ENCODE measurements at regions not wholly inside any gene's neighbourhood (a gene's known extent, or its start where the extent isn't known, plus 50 kb on each side); places are given as distances from the start of the nearest gene placed in this dataset.

DNA sequence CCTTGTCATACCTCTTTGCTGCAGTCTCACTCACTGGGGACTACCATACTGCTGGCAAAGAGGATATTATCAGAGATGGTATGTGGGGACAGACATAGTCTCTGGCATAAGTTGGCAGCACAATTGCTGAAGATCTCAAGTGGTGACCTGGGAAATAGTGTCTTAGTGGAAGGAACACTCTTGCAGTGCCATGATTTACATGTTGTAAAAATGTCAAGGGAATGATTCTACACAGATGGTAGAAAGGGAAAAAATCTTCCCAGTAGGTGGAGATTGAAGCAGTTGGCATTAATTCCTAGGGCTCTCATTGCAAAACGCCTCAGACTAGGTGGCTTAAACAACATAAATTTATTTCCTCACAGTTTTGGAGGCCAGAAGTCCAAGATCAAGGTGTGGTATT lies 662.2 kb downstream of the DHX35 start:
- no peak overlapping the region for H3K27ac ChIP-seq
- TF ChIP-seq EZH2phosphoT487 (IDR thresholded peaks at IDR 0.05; ENCODE audit: low read depth, severe bottlenecking, unreplicated experiment) (no peak), EZH2 (IDR thresholded peaks at IDR 0.05; ENCODE audit: borderline replicate concordance) (no peak)
- TF ChIP-seq, protein P1, sequence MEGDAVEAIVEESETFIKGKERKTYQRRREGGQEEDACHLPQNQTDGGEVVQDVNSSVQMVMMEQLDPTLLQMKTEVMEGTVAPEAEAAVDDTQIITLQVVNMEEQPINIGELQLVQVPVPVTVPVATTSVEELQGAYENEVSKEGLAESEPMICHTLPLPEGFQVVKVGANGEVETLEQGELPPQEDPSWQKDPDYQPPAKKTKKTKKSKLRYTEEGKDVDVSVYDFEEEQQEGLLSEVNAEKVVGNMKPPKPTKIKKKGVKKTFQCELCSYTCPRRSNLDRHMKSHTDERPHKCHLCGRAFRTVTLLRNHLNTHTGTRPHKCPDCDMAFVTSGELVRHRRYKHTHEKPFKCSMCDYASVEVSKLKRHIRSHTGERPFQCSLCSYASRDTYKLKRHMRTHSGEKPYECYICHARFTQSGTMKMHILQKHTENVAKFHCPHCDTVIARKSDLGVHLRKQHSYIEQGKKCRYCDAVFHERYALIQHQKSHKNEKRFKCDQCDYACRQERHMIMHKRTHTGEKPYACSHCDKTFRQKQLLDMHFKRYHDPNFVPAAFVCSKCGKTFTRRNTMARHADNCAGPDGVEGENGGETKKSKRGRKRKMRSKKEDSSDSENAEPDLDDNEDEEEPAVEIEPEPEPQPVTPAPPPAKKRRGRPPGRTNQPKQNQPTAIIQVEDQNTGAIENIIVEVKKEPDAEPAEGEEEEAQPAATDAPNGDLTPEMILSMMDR (IDR thresholded peaks at IDR 0.05; ENCODE audit: poor library complexity) = no peak
- 78% methylated on average over 1 of the region's 1 CpG for WGBS (ENCODE audit: low lambda C conversion rate, missing lambda C conversion rate)
- no peak overlapping the region for H2AFZ ChIP-seq
- no peaks in the 10 kb centered on the region for H3K9me2 ChIP-seq (replicated peaks; ENCODE audit: insufficient read depth)
- no peak overlapping the region for H3K4me2 ChIP-seq
- H3K4me3 ChIP-seq = no peak overlapping the region
- H3K36me3 ChIP-seq (replicated peaks; ENCODE audit: insufficient read depth, low read depth) = no peaks in the 10 kb centered on the region
- no peak for DNase-seq (ENCODE audit: low spot score)
- H3K27me3 ChIP-seq = no peaks in the 10 kb centered on the region
- no peaks in the 10 kb centered on the region for H3K9me3 ChIP-seq (ENCODE audit: low read depth)
- H3K79me2 ChIP-seq = no peaks in the 10 kb centered on the region
- no peaks in the 10 kb centered on the region for H4K20me1 ChIP-seq (ENCODE audit: insufficient read depth, poor library complexity, severe bottlenecking)
- H3K4me1 ChIP-seq (ENCODE audit: insufficient read depth) = no peaks in the 10 kb centered on the region

DNA sequence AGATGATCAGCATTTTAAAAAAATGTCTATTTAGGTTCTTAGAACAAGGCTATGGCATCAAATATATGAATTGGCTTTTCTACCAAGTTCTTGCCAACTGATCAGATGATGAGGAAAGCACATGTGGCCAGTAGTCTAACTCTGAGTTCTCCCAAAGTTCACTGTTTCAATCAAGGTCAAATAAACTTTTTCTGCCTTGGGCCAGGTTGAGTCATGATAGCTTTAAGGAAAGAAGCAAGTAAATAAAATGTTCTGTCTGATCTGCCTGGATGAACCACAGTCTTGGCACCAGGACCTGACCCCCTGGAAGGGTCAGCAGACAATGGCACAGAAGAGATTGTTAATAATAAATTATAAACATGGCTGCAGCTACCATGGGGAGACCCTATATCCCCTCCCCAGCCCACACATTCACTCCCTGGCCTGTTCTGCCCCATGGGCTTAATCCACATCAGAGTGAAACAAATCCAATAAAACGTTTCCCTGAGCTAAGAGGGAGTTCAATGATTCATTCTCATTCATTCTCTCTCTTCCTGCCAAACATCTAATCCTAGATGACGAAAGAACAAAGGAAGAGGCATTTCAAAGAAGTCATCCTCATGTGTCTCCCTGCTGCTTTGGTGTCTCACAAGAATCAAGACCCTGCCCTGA lies 661.6 kb downstream of the DHX35 start:
- Histone ChIP-seq H3K27ac (no peak overlapping the region), H3K4me3 (no peak overlapping the region), H3K36me3 (replicated peaks; ENCODE audit: insufficient read depth, low read depth) (no peaks in the 10 kb centered on the region), H4K20me1 (ENCODE audit: insufficient read depth, poor library complexity, severe bottlenecking) (no peaks in the 10 kb centered on the region), H3K4me1 (ENCODE audit: insufficient read depth) (no peaks in the 10 kb centered on the region), H3K79me2 (no peaks in the 10 kb centered on the region), H3K9me3 (ENCODE audit: low read depth) (no peaks in the 10 kb centered on the region), H2AFZ (no peak overlapping the region), H3K4me2 (no peak overlapping the region), H3K9me2 (replicated peaks; ENCODE audit: insufficient read depth) (no peaks in the 10 kb centered on the region), H3K27me3 (no peaks in the 10 kb centered on the region)
- no peak for DNase-seq (ENCODE audit: low spot score)
- 48% methylated on average over 2 of the region's 2 CpGs for WGBS (ENCODE audit: low lambda C conversion rate, missing lambda C conversion rate)
- TF ChIP-seq EZH2 (IDR thresholded peaks at IDR 0.05; ENCODE audit: borderline replicate concordance) = no peak
- TF ChIP-seq EZH2phosphoT487 (IDR thresholded peaks at IDR 0.05; ENCODE audit: low read depth, severe bottlenecking, unreplicated experiment) = no peak
- TF ChIP-seq, protein P1 (IDR thresholded peaks at IDR 0.05; ENCODE audit: poor library complexity) = no peak

DNA sequence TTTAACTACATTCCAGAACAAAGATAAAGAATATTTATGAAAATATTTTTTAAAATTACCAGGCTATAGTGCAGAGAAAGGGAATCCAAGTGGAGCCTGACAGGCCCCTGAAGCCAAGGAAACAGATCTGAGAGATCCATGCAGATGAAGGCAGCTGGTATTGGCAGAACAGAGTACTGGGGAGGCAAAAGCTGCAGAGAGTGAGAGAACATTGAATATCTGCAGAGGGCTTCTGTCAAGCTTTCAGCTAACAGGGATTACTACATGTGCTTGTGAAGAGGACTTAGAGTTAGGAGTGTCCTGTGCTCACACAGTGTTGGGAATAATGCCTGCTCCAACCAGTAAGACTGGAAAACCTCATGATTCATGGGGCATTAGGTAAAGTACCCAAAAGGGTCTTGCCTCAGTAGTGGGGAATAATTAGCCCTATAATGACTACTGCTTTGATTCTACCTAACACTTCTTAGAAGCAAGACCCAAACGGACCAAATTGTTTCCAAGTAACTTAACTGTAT lies 657.2 kb downstream of the DHX35 start:
- Histone ChIP-seq H3K4me1 (ENCODE audit: insufficient read depth) (no peaks in the 10 kb centered on the region), H2AFZ (no peak overlapping the region), H3K9me2 (replicated peaks; ENCODE audit: insufficient read depth) (no peaks in the 10 kb centered on the region), H3K27ac (no peak overlapping the region), H3K79me2 (no peaks in the 10 kb centered on the region), H3K9me3 (ENCODE audit: low read depth) (no peaks in the 10 kb centered on the region), H3K36me3 (replicated peaks; ENCODE audit: insufficient read depth, low read depth) (no peaks in the 10 kb centered on the region), H3K4me3 (no peak overlapping the region), H4K20me1 (ENCODE audit: insufficient read depth, poor library complexity, severe bottlenecking) (no peaks in the 10 kb centered on the region), H3K27me3 (no peaks in the 10 kb centered on the region), H3K4me2 (no peak overlapping the region)
- TF ChIP-seq, protein P1 (IDR thresholded peaks at IDR 0.05; ENCODE audit: poor library complexity) = no peak
- TF ChIP-seq EZH2 (IDR thresholded peaks at IDR 0.05; ENCODE audit: borderline replicate concordance) (no peak), EZH2phosphoT487 (IDR thresholded peaks at IDR 0.05; ENCODE audit: low read depth, severe bottlenecking, unreplicated experiment) (no peak)
- WGBS (ENCODE audit: low lambda C conversion rate, missing lambda C conversion rate) = 54% methylated on average over 1 of the region's 1 CpG
- no peak for DNase-seq (ENCODE audit: low spot score)
